GM23338 (cell line): ENCODE measurements at regions not wholly inside any gene's neighbourhood (a gene's known extent, or its start where the extent isn't known, plus 50 kb on each side); places are given as distances from the start of the nearest gene placed in this dataset.

Source experiments
- ATAC-seq: fragments of 200-7000 bp; cut with Tn5 transposase; 3 replicates; pipeline ENCODE4 v1.9.1; 2020
- DNase-seq: peaks from one replicate; pipeline ENCODE4 v3.0.0-alpha.2; 2015; ENCODE audit warnings: low spot score
- H2AFZ ChIP-seq: fragments of 200-600 bp; sonication (generic); 2 replicates; pipeline ENCODE4 v1.8.0; 2016; ENCODE audit warnings: antibody characterized with exemption, mild to moderate bottlenecking, moderate library complexity
- H3F3A ChIP-seq: fragments of 200-600 bp; sonication (generic); replicated peaks from 2 replicates; pipeline ENCODE4 v1.8.0; 2017; ENCODE audit warnings: antibody characterized with exemption, mixed run types, low read depth
- H3K27ac ChIP-seq: fragments of 200-600 bp; sonication (generic); 2 replicates; pipeline ENCODE4 v1.6.1; 2016; ENCODE audit warnings: low read depth
- H3K27me3 ChIP-seq: fragments of 200-600 bp; sonication (generic); 2 replicates; pipeline ENCODE4 v1.8.0; 2016; ENCODE audit warnings: mild to moderate bottlenecking, mixed run types, moderate library complexity; ENCODE audit not compliant: insufficient read depth
- H3K36me3 ChIP-seq: fragments of 200-600 bp; sonication (generic); 2 replicates; pipeline ENCODE4 v1.8.0; 2016; ENCODE audit warnings: mild to moderate bottlenecking; ENCODE audit not compliant: insufficient read depth
- H3K4me1 ChIP-seq: fragments of 200-600 bp; sonication (generic); 2 replicates; pipeline ENCODE4 v1.8.0; 2016; ENCODE audit warnings: mild to moderate bottlenecking, moderate library complexity; ENCODE audit not compliant: insufficient read depth
- H3K4me2 ChIP-seq: fragments of 200-600 bp; sonication (generic); 2 replicates; pipeline ENCODE4 v1.7.1; 2017; ENCODE audit warnings: mixed run types
- H3K4me3 ChIP-seq: fragments of 200-600 bp; sonication (generic); 2 replicates; pipeline ENCODE4 v1.6.1; 2016; ENCODE audit warnings: mixed run types
- H3K79me2 ChIP-seq: fragments of 200-600 bp; sonication (generic); replicated peaks from 2 replicates; pipeline ENCODE4 v1.8.0; 2017; ENCODE audit warnings: mild to moderate bottlenecking; ENCODE audit not compliant: insufficient read depth
- H3K9me2 ChIP-seq: fragments of 200-600 bp; sonication (generic); 2 replicates; pipeline ENCODE4 v1.8.0; 2017; ENCODE audit not compliant: insufficient read depth
- H4K20me1 ChIP-seq: fragments of 200-600 bp; sonication (generic); replicated peaks from 2 replicates; pipeline ENCODE4 v1.8.0; 2017; ENCODE audit warnings: mild to moderate bottlenecking; ENCODE audit not compliant: insufficient read depth
- H3K27ac Mint-ChIP-seq: 2 replicates; pipeline ENCODE4 v1.8.0; 2020; ENCODE audit warnings: inconsistent platforms, mild to moderate bottlenecking, moderate library complexity, mixed read lengths
- H3K27me3 Mint-ChIP-seq: 3 replicates; pipeline ENCODE4 v1.8.0; 2022; ENCODE audit warnings: low read depth, mild to moderate bottlenecking, moderate library complexity, mixed read lengths, inconsistent platforms; ENCODE audit not compliant: insufficient read depth, poor library complexity
- H3K36me3 Mint-ChIP-seq: 3 replicates; pipeline ENCODE4 v1.8.0; 2021; ENCODE audit warnings: low read depth, mild to moderate bottlenecking, inconsistent platforms, moderate library complexity, mixed read lengths
- H3K4me1 Mint-ChIP-seq: 3 replicates; pipeline ENCODE4 v1.8.0; 2020; ENCODE audit warnings: mild to moderate bottlenecking, inconsistent platforms, mixed read lengths
- H3K4me3 Mint-ChIP-seq: 3 replicates; pipeline ENCODE4 v1.8.0; 2021; ENCODE audit warnings: moderate library complexity, mild to moderate bottlenecking, inconsistent platforms, mixed read lengths
- H3K9me3 Mint-ChIP-seq: 3 replicates; pipeline ENCODE4 v1.8.0; 2020; ENCODE audit warnings: moderate library complexity, mild to moderate bottlenecking, inconsistent platforms, mixed read lengths
- CREB1 ChIP-seq: fragments of 250-450 bp; sonication (Bioruptor Pico); IDR thresholded peaks from 2 replicates; pipeline ENCODE4 v1.5.0; 2020; ENCODE audit warnings: low read depth, mild to moderate bottlenecking, moderate library complexity
- CTCF ChIP-seq, 2 experiments: fragments of 200-600 bp in 1 of 2; sonication (generic) in 1 of 2; conservative IDR thresholded peaks; 2 replicates each; pipeline versions ENCODE4 v1.5.1 to v1.6.1; 2016 to 2017; ENCODE audit warnings: antibody characterized with exemption in 2 of 2, low read depth in 2 of 2, mild to moderate bottlenecking in 2 of 2, moderate library complexity in 1 of 2
- EZH2 ChIP-seq: fragments of 200-600 bp; sonication (generic); IDR thresholded peaks from one replicate; pipeline ENCODE4 v1.8.0; 2017; ENCODE audit warnings: antibody characterized with exemption, mild to moderate bottlenecking, low read depth; ENCODE audit not compliant: unreplicated experiment
- EZH2phosphoT487 ChIP-seq: fragments of 200-600 bp; sonication (generic); IDR thresholded peaks from one replicate; pipeline ENCODE4 v1.8.1; 2018; ENCODE audit warnings: antibody characterized with exemption; ENCODE audit not compliant: unreplicated experiment
- JUNB ChIP-seq: IDR thresholded peaks from one replicate; pipeline ENCODE4 v1.6.1; 2016; ENCODE audit warnings: antibody characterized with exemption; ENCODE audit not compliant: unreplicated experiment
- NANOG ChIP-seq: IDR thresholded peaks from 2 replicates; pipeline ENCODE4 v1.6.1; 2016; ENCODE audit warnings: antibody characterized with exemption, borderline replicate concordance
- POLR2AphosphoS5 ChIP-seq: IDR thresholded peaks from 2 replicates; pipeline ENCODE4 v1.6.1; 2016; ENCODE audit warnings: antibody characterized with exemption, low read depth
- REST ChIP-seq: IDR thresholded peaks from one replicate; pipeline ENCODE4 v1.6.1; 2018; ENCODE audit warnings: antibody characterized with exemption; ENCODE audit not compliant: unreplicated experiment
- ZNF331 ChIP-seq: fragments of 250-450 bp; sonication (Bioruptor Pico); IDR thresholded peaks from 2 replicates; pipeline ENCODE4 v1.5.0; 2020; ENCODE audit warnings: low read depth, mild to moderate bottlenecking, moderate library complexity
- ZNF462 ChIP-seq: fragments of 250-450 bp; sonication (Bioruptor Pico); IDR thresholded peaks from 2 replicates; pipeline ENCODE4 v1.5.0; 2020; ENCODE audit warnings: mild to moderate bottlenecking, moderate library complexity

GRCh38 chrX:137848266-137848905, 282.5 kb downstream of the ZIC3 start:
- Histone ChIP-seq H3K4me3 (no peak overlapping the region), H3K9me2 (no peaks in the 10 kb centered on the region), H3K27ac (peak overlapping the region; percentile 83), H3K27me3 (no peaks in the 10 kb centered on the region), H3K36me3 (no peaks in the 10 kb centered on the region), H3F3A (no peaks in the 10 kb centered on the region), H2AFZ (peak overlapping the region; percentile 87), H3K4me1 (peaks cover 21% of the 10 kb centered on the region), H3K79me2 (no peaks in the 10 kb centered on the region), H3K4me2 (peak overlapping the region; percentile 41), H4K20me1 (no peaks in the 10 kb centered on the region)
- Mint-ChIP-seq H3K9me3 (no peaks in the 10 kb centered on the region), H3K4me3 (no peak overlapping the region), H3K36me3 (no peaks in the 10 kb centered on the region; the same call in 2 of the 3 replicates), H3K27ac (no peak overlapping the region; the same call in 1 of the 2 replicates), H3K27me3 (peaks cover 2% of the 10 kb centered on the region), H3K4me1 (peaks cover 27% of the 10 kb centered on the region)
- peak; percentile 61 for ATAC-seq
- peak; percentile 36 for DNase-seq
- TF ChIP-seq CREB1 (CRISPR knock-in tag) (no peak), NANOG (peak; percentile 45; the same call in 1 of the 2 replicates)

- H3K4me1 ChIP-seq, result peaks cover 21% of the 10 kb centered on the region
- Mint-ChIP-seq H3K9me3 (no peaks in the 10 kb centered on the region), H3K4me1 (peaks cover 27% of the 10 kb centered on the region), H3K36me3 (no peaks in the 10 kb centered on the region; the same call in 2 of the 3 replicates), H3K27me3 (peaks cover 4% of the 10 kb centered on the region), H3K4me3 (no peak overlapping the region), H3K27ac (no peak overlapping the region)
- no peaks in the 10 kb centered on the region for H3K79me2 ChIP-seq
- H3K27me3 ChIP-seq, result no peaks in the 10 kb centered on the region
- no peaks in the 10 kb centered on the region for H3K36me3 ChIP-seq
- no peaks in the 10 kb centered on the region for H4K20me1 ChIP-seq
- no peak overlapping the region for H3K4me2 ChIP-seq
- H3K27ac ChIP-seq, result no peak overlapping the region
- ATAC-seq (peak; percentile 74), DNase-seq (peak; percentile 13)
- H2AFZ ChIP-seq, result no peak overlapping the region; the same call in 1 of the 2 replicates
- H3K9me2 ChIP-seq, result 0 out of 2 replicates have a peak, but pooled peaks cover 3% of the 10 kb centered on the region
- H3F3A ChIP-seq, result no peaks in the 10 kb centered on the region
- H3K4me3 ChIP-seq, result no peak overlapping the region
- no peak for TF ChIP-seq CTCF (conservative IDR thresholded peaks at IDR 0.05; ENCODE audit: low read depth in 2 of 2)
- TF ChIP-seq JUNB, result no peak
- TF ChIP-seq EZH2, result no peak
- TF ChIP-seq EZH2phosphoT487, result no peak
- TF ChIP-seq POLR2AphosphoS5, result no peak
- no peak for TF ChIP-seq REST
- no peak for TF ChIP-seq ZNF462 (CRISPR knock-in tag)
- no peak for TF ChIP-seq ZNF331 (CRISPR knock-in tag)
- TF ChIP-seq CREB1 (CRISPR knock-in tag), result no peak
These were observed 286.6 kb downstream of the ZIC3 start for GRCh38 chrX:137852502-137852901.
